Testis (tissue), 2 donors: ENCODE measurements at regions not wholly inside any gene's neighbourhood (a gene's known extent, or its start where the extent isn't known, plus 50 kb on each side); places are given as distances from the start of the nearest gene placed in this dataset.

ENCODE experiments used
- CTCF ChIP-seq, 3 experiments: fragments of 450-650 bp in 2 of 3; fragments of 200-600 bp in 1 of 3; sonication (generic) in 1 of 3; IDR thresholded peaks; one replicate each; pipeline ENCODE4 v1.5.1; 2016 to 2019; ENCODE audit warnings: antibody characterized with exemption in 3 of 3, mild to moderate bottlenecking in 2 of 3, moderate library complexity in 1 of 3
- POLR2A ChIP-seq: fragments of 450-650 bp; IDR thresholded peaks from one replicate; pipeline ENCODE4 v1.6.1; 2017; ENCODE audit warnings: antibody characterized with exemption, mild to moderate bottlenecking, moderate library complexity

GRCh38 chr4:134365852-134366251, 164.3 kb upstream of the PABPC4L start:
- no peak for TF ChIP-seq CTCF (IDR thresholded peaks at IDR 0.05)
- no peak for TF ChIP-seq POLR2A
